NCI-H1105 (cell line): ENCODE measurements at regions not wholly inside any gene's neighbourhood (a gene's known extent, or its start where the extent isn't known, plus 50 kb on each side); places are given as distances from the start of the nearest gene placed in this dataset.
"Not testable (repeated sequence)": the region's sequence is repeated elsewhere in the genome, so short reads cannot be mapped to it uniquely, and the experiment has no call there.

Experiments used
- DNase-seq: peaks from one replicate; lab custom pipeline; 2025; lab: John Stamatoyannopoulos, UW

DNA sequence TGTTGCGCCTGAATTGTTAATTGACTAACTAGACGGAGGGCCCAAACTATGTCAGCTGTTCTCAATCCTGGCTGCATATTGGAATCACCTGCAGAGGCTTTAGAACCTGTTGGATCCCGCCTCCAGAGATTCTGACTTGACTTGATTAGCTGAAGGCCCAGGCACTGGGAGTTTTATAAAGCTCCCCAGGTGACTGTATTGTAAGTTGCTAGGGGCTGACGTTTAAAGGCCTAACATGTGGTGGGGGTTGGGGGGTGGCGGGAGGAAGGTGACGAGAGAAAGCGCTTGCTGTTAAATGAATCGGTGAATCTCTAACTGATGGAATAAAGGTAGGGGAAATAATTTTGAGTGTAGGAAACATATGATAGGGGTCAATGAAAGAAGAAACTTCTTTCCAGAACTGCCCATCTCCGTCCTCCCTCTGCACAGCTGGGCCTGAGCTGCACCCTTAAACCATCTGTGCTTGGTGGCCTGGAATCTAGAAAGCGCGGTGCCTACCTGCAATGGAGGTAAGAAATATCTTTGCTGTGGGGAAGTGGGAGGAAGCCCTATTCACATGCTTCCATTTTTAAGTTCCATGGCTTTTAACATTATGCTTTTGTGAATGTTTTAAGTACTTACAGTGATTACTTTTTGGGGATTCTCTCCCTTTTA lies 225.0 kb upstream of the FAM3C start:
- DNase-seq: no peak

- no peak for DNase-seq
Observed at GRCh38 chr7:121620206-121620605, 224.1 kb upstream of the FAM3C start.

DNA sequence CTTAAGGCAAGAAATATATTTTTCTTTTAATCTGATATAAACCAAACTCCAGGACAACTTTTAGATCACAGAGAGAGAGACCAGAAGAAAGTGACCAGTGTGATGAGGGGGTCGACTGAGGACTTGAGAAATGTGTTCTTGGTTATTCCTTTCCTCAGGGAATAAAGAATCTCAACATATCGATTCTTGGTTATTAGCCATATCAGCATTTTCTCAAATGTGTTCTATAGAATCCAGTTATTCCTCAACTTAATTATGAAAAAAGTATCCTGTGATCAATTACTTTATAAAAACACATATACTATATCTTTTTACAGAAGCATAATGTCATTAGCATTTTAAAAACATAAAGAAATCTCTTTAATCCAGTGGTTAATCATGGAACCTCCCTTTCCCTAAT lies 222.1 kb upstream of the FAM3C start:
- DNase-seq: no peak

DNA sequence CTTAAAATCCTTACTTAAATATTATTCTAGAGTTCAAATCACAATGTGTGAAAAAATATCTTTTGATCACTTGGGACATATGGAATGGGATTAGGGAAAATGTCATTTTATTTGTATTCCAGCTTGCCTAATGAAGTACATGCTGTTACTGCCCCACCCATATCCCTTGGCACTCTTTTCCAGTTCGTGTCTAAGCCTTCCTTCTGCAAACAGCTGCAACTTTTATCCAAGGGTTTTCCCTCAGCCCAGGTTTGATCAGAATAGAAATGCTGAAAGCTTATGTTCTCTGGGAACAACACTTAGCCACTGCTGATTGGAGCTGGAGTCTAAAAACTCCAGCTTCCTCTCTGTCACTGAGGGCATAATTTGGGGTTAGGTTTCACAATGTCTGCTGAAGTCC lies 214.1 kb upstream of the FAM3C start:
- DNase-seq: no peak

GRCh38 chr7:121609208-121609607 lies 213.1 kb upstream of the FAM3C start:
- no peak for DNase-seq

- DNase-seq: no peak
Observed at GRCh38 chr7:121608785-121609184, 212.7 kb upstream of the FAM3C start.

DNA sequence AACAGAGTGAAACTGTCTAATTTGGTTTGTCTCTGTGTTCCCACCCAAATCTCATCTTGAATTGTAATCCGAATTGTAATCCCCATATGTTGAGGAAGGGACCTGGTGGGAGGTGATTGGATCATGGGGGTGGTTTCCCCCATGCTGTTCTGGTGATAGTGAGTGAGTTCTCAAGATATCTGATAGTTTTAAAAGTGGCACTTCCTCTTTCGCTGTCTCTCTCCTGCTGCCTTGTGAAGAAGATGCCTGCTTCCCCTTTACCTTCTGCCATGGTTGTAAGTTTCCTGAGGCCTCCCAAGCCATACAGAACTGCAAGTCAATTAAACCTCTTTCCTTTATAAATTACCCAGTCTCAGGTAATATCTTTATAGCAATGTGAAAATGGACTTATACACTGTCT lies 212.1 kb upstream of the FAM3C start:
- not testable (repeated sequence) for DNase-seq

- DNase-seq: no peak
Observed at GRCh38 chr7:121605317-121605680, 209.2 kb upstream of the FAM3C start.

DNA sequence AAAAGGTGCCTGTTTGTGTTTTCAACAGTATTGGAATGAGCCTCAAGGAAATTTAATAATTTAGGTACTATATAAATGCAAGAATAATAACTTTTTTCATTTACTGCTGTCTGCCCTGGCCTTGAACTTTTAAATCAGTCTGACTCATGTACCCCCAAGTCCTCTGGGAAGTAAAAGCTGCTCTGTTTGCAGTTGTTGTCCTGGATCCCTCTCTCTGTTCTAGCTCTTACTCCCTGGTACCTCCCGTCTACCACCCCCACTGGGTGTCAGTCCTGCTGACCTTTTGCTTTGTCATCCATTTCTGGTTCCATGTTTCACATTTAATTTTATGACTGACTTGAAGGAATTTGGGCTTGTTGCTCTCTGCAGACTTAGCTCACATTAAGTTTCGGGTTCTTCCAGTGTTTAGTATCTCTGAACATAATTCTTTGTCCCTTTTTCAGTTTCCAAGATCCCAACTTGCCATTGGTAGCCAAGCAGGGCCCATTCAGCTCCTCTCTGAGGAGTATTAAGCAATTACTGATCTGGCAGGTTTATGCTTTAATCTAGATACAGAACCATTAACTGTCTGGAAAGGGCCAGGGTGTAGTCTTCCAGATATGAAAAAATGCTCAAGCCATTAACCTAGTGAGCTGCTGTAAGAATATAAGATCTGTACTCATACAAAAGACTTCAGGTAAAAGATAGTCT lies 208.7 kb upstream of the FAM3C start:
- DNase-seq: no peak

DNA sequence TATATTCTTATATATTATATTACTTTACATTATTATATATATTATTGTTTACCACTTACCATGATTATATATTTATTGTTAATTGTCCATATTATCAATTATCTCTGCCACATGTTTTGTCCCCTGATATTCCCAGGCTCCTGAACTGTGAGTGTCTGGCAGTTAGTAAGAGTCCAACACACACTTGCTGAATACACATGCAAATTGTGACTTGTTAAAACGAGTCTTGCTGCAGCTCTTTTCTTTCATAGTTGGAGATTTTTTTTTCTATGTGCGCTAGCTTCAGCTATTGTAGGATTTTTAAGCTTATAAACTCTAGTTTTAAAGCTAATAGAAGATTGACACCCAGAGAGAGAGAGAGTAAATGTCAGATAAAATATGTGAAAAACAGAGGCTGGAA lies 207.8 kb upstream of the FAM3C start:
- DNase-seq: no peak

GRCh38 chr7:121599887-121600286 lies 203.8 kb upstream of the FAM3C start:
- DNase-seq: no peak

GRCh38 chr7:121595758-121596696 lies 199.9 kb upstream of the FAM3C start:
- DNase-seq: no peak

- no peak for DNase-seq
Observed at GRCh38 chr7:121591926-121592325, 195.8 kb upstream of the FAM3C start.

DNA sequence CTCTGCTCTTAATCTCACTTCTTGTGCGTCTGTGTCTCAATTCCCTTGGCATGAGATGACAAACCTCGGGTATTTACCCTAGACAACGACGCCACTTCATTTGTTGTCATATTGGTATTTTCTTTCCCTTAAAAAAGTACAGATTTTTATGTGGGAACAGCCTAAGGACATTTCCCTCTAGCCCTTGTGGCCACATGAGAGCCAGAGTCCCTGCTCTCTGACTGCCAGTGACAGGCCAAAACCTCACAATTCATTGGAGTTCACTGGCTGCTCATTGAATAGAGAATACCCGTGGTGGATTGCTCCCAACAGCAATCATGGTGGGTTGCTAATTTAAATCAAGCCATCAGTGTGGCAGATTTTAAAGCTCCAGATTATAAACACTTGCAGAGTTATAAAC lies 191.3 kb upstream of the FAM3C start:
- no peak for DNase-seq

GRCh38 chr7:121582258-121582657 lies 186.2 kb upstream of the FAM3C start:
- DNase-seq: no peak

DNA sequence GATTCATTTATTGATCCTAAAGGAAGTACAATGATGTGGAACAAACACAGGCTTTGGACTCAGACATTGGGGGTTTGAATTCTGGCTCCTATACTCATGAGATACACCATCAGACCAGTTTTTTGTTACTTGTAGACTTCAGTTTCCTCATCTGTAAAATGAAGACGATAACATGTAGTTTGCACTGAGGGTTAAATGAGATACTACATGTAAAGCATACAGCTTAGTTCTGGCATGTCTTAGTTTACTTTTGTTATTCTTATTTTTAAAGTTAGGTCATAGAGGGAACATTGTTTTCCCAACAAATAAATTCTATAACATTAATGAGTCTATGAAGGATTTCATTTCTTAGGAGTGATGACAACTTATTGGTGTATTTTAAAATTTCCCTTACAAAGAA lies 183.5 kb upstream of the FAM3C start:
- DNase-seq: no peak

GRCh38 chr7:121578669-121579068 lies 182.6 kb upstream of the FAM3C start:
- DNase-seq: no peak

DNA sequence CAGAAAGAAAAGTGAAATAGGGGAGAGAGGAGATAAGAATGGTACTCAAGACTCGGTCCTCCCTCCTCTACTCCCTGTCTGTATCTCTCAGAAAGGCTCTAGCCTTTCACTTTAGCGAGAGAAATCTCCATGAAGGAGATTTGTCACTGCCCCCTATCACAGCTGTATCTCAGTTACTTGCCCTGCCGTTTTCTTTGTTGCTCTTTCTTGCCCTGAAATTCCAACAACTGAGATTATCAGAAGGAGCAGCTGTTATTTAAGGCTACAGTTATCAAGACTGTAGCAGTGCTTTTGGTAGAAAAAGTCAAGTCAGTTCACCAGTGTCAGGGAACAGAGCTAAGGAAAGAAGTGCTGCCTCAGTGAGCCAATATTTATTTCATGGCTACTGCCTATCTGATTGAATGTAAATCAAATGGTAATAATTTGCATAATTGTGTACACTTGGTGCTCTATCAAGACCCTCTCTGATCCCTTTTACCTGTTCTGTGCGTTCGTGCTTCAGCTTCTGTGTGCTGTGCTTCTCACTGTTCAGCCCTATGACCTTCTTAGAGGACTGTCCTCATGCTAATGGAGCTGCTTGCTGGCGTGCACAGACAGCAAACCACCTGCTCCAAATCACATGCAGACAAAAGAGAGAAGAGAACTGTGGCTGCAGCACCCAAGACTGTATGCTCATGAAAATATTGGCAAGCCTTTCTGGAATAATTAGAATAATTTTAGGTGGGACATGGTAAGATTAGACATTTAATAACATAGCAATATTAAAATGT lies 180.2 kb upstream of the FAM3C start:
- DNase-seq: peak; percentile 32

DNA sequence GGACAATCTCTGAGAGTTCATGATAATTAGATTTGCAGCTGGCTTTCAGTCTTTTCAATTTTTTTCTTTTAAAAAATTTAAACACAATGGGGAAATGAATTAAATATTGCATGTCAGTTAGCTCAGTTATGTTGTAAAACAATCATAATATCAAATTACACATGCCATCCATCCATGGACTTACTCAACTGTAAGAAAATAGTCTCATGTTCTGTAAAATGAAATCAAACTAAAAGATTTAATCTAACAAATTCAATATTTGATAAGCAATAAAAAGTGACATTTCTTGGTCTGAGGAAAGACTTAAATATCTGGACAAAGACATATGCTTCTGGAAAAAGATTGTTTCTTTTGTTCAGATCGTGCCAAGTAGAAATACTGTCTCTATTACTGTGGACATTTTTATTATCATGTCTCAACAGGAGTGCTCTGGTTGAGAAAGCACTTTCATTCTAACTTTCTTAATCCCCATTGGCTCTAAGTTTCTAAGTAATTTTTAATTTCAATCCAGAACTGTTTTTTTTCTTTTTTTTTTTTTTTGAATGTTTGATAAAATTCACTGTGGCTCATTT lies 179.2 kb upstream of the FAM3C start:
- DNase-seq: peak; percentile 31

DNA sequence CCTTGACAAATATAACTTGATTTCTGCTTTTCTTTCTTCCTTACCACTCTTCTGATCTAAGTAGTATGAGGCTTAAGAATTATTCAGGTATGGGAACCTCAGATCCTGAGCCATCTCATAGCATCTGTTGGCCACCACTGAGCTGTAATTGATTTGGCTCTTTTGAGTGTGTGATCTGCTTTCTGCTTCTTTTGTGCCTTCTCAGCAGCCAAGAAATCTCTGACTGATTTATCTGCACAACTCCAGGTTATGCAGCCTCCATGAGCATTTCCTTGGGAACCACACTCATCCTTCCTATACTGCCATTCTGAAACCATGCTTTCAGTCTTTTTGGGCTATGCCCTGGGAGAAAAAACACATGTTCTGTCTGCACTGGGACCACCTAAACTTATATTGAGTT lies 178.0 kb upstream of the FAM3C start:
- no peak for DNase-seq

GRCh38 chr7:121572615-121573014 lies 176.5 kb upstream of the FAM3C start:
- no peak for DNase-seq

DNA sequence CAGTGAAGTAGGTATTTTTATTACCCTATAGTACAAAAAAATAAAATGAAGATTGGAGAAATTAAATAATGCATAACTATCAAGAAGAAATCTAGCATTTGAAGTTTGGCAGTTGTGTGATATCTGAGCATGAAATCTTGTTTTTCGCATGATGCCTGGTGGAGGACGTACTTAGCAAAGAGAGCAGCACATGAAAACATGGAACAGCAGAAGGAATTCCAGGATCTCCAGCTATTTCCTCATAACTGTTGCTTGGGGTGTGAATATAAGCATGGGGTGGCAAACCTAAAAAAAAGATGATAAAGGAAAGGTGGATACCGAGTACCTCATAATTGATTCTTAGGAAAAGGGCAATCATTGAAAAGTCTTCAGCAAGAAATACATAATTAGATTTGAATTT lies 174.3 kb upstream of the FAM3C start:
- no peak for DNase-seq
